ENCODE measurements at regions not wholly inside any gene's neighbourhood (a gene's known extent, or its start where the extent isn't known, plus 50 kb on each side); places are given as distances from the start of the nearest gene placed in this dataset.

DNA sequence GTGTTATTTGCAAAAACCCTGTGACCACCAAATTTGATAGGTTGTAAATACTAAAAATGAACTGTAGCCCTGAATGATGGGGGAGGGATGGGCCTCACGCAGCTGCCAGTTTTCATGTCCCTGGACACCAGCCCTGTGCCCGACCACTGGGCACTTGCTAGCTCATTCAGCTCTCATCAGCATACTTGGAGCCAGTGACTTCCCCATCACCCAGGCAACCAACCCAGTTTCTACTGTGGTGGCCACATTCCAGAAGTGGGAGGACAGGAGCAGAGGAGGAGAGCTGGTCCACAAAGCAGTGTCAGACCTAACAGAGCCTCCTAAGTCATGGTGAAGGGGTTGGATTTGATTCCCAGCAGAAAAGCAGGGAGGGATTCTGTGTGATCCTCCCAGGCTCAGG, 128.2 kb downstream of the CPEB2 start:
- DNase-seq (ENCODE audit: low read depth in 2 of 2), result no peak

DNA sequence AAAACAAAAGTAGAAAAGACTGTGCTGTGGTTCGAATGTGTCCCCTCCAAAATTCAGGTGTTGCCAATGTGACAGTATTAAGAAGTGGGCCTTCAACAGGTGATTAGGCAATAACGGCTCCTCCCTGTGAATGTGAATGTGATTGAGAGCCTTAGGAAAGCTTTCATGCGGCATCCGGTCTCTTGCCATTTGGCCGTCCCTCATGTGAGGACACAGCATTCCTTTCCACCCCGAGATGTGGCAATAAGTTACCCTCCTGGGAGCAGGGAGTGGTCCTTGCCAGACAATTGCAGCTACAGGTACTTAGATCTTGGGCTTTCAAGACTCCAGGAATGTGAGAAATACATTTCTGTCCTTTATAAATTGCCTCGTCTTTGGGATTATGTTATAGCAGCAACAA, 129.3 kb downstream of the CPEB2 start:
- no peak for DNase-seq (ENCODE audit: low read depth in 2 of 2)

DNA sequence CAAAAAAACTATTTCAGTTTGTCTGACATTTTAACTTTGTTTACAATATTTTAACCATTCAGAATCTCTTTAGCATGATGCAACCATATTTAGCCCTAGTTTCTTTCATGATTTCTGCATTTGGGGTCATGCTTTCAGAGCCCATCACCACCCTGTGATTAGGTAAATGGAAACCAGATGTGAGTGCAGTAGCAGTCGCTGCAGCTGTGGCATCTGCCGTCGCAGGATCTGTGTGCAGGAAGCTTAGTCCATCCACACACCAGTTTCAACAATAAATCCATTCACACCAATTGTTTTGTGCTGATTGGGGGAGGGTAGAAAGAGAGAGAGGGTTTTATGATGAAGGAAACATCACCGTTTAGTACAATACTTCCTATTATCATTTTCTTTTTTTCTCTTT, 130.5 kb downstream of the CPEB2 start:
- peak; percentile 20 to 21 for DNase-seq (ENCODE audit: low read depth in 2 of 2)

DNA sequence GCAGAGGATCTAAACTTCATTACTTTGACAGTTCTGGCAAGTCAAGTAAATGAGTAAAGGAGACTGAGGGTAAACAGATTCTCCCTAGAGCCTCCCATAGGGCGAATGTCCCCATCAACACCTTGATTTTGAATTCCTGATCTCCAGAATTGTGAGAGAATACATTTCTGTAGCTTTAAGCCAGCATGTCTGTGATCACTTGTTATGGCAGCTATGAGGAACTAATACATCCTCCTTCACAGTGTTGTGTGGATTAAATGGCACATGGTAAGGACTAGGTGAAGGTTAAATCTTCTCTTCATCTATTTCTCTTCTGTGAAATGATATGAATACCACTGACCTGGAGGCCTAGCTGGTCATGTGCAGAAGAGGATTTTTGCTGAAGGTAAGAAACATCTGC, 137.3 kb downstream of the CPEB2 start:
- no peak for DNase-seq (ENCODE audit: low read depth in 2 of 2)

DNA sequence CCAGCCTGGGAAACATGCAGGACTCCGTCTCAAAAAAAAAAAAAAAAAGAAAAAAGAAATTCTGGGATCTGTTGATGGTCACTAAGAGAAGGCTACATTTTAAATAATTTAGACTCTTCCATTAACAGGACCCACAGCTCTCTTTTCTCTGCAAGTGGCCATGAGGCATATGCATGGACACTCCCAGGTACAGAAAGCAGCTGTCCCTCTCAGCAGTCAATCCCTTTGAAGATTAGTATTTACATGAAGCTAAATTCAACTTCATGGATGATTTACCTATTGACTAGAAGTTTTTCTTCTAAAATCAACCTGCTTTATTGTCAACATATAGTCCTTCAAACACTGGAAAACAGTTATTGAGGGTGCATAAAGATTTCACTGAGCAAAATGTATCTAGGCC, 139.9 kb downstream of the CPEB2 start:
- DNase-seq (ENCODE audit: low read depth in 2 of 2), result no peak

DNA sequence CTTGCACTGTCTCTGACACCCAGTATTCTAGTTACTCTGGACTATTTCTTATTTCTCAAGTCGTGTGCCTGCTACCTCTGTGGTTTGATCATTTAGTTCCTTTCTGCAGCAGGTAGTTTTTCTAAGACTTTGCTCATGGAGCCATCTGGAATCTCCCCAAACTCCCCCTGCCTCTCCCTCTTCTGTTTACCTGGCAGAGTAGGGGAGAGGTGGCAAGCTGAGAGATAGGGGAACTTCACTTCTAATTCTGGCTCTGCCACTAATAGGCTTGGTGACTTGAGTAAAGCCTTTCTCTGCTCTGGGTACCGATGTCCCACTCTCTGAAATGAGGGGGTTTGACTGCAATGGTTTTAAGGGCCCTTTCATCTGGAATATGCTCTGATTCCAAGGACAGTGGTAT, 141.3 kb downstream of the CPEB2 start:
- DNase-seq (ENCODE audit: low read depth in 2 of 2), result no peak

DNA sequence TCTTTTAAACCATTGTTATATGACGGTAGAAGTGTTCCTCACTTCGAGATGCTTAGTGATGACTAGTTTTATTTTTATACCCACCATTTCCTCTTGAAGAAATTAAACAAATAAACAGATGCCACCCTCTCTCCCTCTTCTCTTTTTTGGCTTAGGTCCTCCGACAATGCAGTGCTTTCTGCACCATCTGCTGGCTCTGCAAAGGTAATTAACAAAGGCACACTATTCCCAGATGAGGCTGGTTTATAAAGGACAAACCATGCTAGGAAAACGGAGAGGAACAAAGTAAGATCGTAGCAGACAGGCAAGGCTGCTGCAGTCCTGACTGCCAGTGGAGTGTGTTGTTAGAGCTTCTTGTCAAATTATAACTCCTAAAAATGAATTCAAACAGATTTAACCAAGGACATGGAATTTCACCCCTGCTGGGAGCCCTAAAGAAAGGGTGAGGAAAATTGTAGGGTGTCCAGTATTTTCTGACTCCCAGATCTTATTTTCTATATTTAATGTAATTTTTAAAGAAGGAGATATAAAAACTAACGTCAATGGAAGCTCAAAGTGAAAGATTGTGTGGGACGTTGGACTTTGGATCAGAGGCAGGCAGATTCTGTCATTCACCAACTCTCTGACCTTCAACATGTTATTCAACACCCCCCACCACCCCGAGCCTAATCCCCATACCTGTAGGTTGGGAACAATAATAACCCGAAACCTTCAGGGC, 142.1 kb downstream of the CPEB2 start:
- no peak for DNase-seq (ENCODE audit: low read depth in 2 of 2)

DNA sequence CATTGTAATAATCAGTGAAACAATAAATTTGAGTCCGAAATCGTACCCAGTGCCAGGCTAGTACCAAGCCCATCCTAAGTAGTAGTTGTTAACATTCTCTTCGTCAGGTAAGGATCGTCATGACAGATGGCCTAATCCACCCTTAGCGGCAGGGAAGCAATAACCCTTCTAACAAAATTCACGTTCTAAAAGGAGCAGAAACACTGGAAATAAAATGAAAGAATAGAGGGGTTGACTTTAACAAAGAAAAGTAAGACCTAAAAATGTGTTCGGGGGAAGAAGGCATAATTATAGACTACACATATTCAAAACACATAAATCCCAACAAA, 142.7 kb downstream of the CPEB2 start:
- no peak for DNase-seq (ENCODE audit: low read depth in 2 of 2)

DNA sequence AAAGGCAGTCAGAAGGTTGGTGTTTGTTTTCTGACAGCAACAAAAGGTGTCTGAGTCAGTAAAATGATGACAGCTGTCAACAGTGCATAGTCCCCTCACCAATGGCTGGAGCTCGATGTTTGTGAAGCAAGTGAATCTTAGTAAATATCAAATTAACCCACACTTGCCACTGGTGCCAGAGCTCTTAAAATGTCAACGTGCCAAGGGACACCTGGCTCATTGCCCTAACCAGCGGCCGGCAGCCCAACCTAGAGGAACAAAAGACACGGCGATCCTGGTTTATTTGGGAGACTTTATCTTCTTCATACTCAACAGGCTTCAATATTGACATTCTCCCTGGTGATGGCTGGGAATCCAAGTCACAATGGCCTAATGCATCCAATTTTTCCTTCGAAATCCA, 143.4 kb downstream of the CPEB2 start:
- no peak for DNase-seq (ENCODE audit: low read depth in 2 of 2)

DNA sequence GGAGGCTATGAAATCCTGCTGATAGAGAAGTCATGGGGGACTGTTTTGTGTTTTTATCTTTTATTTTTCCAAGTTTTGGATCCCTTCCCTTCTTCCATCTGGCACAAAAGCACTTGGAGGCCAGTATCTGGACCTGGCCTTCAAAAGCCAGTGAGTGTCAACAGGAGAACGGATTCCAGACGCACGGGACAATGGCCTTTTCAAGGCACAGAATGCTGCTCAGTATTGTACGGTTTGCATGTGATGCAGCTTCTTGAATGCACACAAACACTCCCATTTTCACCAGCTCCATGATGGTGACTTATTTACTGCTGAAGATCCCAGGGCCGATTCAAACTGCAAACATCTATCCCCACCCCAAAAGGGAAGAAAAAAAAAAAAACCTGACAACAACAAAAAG, 145.4 kb downstream of the CPEB2 start:
- no peak for DNase-seq (ENCODE audit: low read depth in 2 of 2)

DNA sequence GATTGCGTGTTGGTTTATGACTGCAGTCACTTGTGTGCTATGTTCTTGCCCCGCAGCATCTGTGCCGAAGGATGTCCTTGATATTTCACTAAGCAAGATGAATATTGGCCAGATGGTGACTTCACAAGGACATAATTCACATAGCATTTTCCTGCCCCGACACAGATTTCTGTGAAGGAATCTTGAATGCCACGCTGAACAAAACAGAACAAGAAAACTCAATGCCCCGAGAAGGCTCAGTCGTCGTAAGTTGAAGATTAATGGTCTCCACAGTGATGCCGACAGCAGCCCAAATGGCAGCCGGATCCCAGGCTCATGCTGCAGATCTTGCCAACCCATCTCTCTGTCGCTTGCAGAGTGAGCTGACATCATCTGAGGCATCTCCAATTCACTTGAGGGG, 145.9 kb downstream of the CPEB2 start:
- DNase-seq (ENCODE audit: low read depth in 2 of 2), result no peak

DNA sequence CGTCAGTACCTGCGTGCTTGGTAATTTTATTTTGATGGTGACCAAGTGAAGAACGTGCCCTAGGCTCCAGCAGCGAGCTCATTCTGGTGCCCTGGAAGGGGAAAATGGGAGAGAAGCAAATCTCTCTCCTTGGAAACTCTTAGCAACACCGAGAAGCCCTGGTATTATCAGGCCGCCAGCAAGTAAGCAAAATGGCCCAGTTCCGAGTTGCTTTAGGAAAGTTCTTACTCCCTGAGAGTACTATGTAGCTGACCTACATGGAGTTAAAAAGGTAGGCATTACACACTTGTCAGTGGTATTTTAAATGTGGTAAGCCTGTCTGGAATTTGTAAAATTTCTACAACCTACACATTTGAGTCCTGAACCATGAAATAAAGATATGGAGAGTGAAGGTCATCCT, 146.4 kb downstream of the CPEB2 start:
- no peak for DNase-seq (ENCODE audit: low read depth in 2 of 2)

DNA sequence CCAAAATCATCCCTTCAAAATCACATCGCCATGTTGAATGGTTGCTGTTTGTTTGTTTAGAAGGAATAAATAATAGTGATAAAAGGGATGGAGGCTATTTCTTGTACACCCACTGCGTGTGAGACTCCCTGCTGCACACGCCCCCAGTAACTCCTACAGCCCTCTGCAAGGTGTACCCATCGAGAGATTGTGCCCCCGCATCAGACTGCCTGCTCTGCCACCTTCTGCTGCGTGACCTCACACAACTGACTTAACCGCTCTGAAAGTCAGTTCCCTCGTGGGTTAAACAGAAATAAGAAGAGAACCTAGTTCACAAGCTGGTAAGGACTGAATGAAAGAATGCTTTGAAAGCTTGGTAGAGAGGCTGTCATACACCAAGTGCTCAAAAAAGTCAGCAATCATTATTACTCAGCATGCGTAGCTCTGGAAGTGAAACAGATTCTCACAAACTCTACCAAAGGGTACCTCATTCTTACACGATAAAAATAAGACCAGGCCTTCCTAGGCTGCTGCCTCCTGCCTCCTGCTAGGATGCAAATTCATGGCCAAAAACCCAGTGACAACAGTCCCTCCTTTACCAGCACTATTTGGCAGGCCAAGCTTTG, 147.1 kb downstream of the CPEB2 start:
- DNase-seq (ENCODE audit: low read depth in 2 of 2), result no peak

DNA sequence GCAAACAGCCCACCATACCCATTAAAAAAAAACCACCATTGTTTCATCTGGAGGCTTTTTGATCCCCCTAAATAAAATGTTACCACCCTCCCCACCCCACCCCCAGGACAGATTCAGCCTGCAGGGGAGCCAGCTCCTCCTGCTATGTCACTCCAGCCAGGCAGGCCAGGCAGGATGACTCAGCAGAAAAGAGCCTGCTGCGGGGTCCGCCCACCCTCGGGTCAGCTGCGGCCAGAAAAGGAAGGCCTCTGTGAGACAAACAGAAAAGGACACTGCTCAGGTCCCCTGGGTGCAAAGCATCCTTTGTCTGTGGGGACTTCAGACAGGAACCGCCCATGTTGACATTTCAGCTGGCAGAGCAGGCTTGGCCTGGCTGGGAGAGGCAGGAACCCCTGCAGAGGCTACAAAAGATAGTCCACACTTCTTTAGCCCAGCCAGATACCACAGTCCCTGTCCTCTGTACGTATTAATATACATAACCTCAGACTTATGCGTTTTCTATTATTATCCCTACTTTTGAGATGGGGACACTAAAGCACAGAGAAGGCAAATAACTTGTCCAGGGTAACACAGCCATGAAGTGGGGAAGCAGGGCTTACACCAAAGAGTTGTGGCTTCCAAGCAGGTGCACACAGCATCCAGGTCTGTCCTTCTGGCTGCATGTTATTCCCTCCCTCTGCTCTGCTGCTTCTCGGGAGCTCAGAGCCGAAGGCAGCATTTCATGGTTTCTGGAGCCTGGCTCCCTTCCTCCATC, 147.7 kb downstream of the CPEB2 start:
- peak; percentile 48 to 50 for DNase-seq (ENCODE audit: low read depth in 2 of 2)

DNA sequence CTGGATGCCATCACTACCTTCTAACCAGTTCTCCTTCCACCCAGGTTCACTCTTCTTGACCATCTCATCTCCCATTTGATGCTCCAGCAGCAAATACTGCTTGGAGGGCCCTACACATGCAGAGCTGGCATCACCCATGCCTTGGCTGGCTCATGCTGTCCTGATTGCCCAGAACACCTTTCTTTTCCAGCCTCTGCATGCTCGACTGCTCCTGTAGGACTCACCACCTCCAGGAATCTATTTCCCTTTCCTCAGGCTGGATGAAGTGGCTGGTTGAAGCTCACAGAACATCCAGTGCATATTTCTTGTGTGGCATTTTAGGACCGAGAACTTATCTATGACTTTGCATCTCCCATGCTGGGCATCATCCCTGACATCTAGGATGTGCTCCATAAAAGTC, 148.3 kb downstream of the CPEB2 start:
- no peak for DNase-seq (ENCODE audit: low read depth in 2 of 2)

DNA sequence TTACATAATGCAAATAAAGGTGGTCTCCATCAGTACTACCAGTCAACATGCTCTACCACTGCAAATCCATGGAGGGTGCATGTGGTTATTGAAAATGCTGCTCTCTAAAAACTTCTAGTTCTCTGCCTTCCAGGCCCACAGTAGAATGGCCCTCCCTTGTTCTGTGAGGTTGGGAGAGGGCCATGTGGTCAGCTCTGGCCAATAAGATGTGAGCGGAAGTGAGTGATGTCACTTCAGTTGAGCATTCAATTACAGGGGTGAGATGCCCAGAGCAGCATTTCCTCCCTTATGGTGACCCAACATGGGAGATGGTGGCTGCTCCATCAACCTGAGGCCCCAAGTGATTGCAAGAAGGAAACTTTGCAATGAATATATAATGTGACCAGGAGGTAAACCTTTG, 148.8 kb downstream of the CPEB2 start:
- DNase-seq (ENCODE audit: low read depth in 2 of 2), result no peak

DNA sequence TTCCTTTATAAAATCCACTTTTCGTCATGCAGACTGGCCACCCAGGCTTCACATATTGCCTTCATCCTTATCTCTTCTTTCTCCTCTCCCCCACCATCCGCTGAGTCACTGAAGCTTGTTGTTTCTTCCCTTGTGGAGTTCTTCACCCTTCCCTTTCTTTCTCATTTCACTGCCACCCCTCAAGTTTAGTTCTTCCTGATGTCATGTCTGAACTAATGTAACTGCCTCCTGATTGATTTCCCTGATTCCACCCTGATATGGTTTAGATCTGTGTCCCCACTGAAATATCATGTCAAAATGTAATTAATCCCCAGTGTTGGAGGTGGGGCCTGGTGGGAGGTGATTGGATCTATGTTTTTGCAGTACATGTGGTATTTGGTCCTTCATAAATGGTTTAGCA, 151.4 kb downstream of the CPEB2 start:
- DNase-seq (ENCODE audit: low read depth in 2 of 2), result no peak

DNA sequence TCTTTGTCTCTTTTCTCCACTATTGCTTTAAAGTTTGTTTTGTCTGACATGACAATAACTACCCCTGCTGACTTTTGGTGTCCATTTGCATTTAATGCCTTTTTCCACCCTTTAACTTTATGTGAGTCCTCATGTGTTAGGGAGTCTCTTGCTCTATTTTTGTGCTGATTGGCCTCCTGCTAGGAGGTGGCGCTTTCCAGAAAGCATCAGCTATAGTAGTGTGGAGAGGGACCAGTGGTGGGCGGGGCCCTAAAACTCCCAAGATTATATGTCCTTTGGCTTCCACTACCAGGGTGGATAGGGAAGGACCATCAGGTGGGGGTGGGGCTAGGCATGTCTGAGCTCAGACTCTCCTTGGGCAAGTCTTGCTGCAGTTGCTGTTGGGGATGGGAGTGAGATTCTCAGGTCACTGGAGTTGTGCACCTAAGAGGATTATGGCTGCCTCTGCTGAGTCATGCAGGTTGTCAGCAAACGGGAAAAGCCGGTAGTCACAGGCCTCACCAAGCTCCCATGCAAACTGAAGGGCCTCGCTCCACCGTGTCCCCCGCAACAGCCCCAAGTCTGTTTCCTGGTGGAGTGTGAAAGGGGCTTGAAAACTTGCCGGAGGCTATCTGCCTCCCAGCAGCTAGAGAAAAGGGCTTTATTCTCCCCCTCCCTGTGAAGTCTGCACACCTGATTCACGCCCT, 156.3 kb downstream of the CPEB2 start:
- DNase-seq (ENCODE audit: low read depth in 2 of 2), result no peak

DNA sequence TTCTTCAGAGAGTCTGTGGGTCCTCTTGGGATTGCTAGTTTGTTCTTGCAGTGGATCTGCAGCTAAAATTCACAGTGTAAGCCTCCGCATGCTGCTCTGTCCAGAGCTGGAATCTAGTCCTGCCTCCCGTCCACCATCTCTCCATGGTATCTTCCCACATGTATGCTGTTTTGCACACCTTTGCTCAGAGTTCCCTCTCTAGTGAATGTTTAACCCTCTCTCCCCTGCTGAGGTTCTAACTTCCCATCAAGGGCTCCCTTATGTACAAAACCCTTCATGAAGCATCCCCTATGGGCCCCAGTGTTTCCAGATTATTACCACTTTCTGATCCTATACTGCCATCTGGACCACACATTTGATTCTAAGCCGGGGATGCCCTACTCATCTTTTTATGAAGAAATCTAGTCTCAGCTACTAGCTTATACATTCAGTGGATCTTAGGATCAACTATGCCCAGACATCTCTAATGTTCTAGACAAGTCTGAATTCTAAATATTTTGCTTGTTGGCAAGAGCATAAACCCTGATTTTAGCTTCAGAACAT, 157.3 kb downstream of the CPEB2 start:
- no peak for DNase-seq (ENCODE audit: low read depth in 2 of 2)

DNA sequence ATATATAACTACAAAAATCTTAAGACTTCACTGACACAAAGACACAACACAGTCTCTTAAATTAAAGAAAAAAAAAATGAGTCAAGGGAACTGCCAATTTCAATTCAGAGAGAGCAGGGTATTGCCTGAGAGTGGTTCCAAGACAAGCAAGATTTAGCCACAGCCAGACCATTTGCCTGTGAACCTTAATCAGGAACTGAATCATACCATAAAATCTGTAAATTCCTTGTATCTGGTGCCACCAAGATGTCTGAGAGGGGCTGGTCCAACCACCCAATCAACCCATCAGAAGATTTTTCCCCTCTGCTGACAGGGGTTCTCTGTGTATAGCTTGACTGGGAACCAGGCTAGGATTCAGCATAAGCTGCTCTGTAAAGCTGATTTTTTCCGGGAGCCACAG, 159.2 kb downstream of the CPEB2 start:
- no peak for DNase-seq (ENCODE audit: low read depth in 2 of 2)

DNA sequence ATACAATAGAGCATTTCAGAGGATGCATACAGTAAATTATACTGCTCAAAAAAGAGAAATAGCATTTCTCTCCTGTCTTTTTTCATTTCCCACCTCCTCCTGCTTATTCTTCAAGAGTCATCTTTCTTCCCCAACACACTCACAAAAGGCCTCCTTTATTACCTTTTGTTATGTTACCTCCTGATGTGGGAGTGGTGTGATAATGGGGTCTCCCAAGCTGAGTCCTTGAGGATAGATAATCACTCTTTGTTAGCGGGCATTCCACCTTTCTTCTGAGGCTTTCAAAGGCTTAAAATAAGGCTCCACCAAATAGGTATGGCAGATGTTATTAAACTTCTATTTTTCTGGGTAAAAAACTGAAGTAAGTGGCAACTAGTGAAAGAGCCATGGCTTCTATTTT, 159.8 kb downstream of the CPEB2 start:
- DNase-seq (ENCODE audit: low read depth in 2 of 2), result no peak

DNA sequence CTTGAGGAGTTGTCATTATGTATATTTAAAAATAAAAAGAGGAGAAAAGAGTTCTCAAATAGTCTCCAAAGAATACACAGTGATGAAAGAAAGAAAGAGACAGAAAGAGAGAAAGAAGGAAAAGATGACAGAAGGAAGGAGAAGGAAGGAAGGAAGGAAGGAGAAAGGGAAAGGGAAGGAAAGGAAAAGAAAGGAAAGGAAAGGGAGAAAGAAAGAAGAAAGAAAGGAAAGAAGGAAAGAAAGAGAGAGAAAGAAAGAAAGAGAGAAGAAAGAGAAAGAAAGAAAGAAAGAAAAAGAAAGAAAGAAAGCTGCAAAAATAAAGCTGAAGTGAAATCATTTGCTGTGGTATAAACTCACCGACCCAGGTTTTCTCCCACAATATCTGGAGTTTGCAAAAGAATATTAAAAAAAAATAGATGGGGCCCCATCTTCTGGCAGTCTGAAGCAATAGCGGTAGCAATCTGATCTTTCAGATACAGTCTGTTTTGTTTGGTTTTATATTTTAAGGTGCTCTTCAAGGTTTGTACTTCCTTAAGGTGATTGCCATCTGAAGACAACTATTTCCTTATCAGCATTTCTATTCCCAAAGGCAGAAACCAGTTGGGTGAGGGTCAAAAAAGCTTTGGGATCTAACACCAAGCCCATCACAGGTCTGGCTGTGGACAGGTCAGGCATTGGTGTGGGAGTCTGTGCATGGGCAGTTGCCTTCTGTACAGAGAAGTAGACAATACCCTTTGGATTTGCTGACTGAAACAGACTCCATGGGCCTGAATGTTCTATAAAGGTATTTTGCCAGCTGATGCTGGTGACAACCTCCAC, 160.4 kb downstream of the CPEB2 start:
- no peak for DNase-seq (ENCODE audit: low read depth in 2 of 2)

Measured in fibroblast of skin of left quadriceps (primary cell).